BLaER1 (cell line): ENCODE measurements at regions not wholly inside any gene's neighbourhood (a gene's known extent, or its start where the extent isn't known, plus 50 kb on each side); places are given as distances from the start of the nearest gene placed in this dataset.

Experiments used
- H3K27ac ChIP-seq: shearing (Covaris generic); formaldehyde crosslinking; 2 replicates; pipeline ENCODE4 v1.8.1; 2022
- H3K27me3 ChIP-seq: shearing (Covaris generic); formaldehyde crosslinking; 2 replicates; pipeline ENCODE4 v1.8.1; 2022
- H3K36me3 ChIP-seq: shearing (Covaris generic); formaldehyde crosslinking; 2 replicates; pipeline ENCODE4 v1.8.1; 2022
- H3K4me1 ChIP-seq: shearing (Covaris generic); formaldehyde crosslinking; 2 replicates; pipeline ENCODE4 v1.8.1; 2022
- H3K4me2 ChIP-seq: shearing (Covaris generic); formaldehyde crosslinking; 2 replicates; pipeline ENCODE4 v1.8.1; 2022
- H3K4me3 ChIP-seq: shearing (Covaris generic); formaldehyde crosslinking; 2 replicates; pipeline ENCODE4 v1.8.1; 2022
- H3K9ac ChIP-seq: shearing (Covaris generic); formaldehyde crosslinking; 2 replicates; pipeline ENCODE4 v1.8.1; 2022
- H3K9me3 ChIP-seq: shearing (Covaris generic); formaldehyde crosslinking; 2 replicates; pipeline ENCODE4 v1.8.1; 2022
- H4K20me1 ChIP-seq: shearing (Covaris generic); formaldehyde crosslinking; 2 replicates; pipeline ENCODE4 v1.8.1; 2022
- Cebpa-rat ChIP-seq: shearing (Covaris generic); IDR thresholded peaks from 2 replicates; pipeline ENCODE4 v1.8.1; 2022

DNA sequence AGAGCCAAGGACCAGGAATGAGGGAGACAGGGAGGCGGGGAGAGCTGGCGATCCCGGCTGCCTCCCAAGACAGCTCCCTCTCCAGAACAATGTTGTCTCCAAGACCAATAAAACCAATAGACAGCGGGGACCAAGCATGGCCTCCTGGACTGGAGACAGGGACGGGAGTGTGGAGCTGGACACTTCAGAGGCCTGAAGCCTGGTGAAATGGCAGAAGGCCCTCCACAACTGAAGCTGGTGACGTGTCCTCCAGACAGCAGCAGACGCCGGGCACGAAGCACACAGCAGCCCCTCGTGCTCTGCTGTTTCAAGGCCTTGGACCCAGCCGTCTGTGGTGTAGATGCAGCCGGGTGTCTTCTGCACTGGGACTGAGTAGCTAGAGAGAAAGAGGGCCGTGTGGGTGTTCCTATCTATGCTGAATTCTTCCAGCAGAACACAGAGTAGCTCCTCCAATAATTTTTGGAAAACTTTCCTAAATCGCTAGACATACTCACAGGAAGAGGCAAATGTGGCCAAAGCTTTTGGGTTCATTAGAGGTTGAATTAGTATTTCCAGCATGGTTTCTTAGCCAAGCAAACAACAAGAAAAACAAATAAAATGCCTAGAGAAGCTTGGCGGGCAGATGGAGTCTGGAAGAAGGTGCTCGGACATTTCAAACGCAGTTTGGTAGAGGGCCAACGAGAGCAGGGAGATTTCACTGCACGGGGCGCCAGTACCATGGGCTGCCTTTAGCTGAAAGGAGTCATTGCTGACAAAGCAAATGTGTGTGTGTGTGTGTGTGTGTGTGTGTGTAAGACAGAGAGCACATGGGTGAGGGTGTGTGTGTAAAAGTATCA is 570.4 kb downstream of the TCERG1L start:
- TF ChIP-seq Cebpa-rat: no peak
- no peak overlapping the region for H3K9ac ChIP-seq
- no peaks in the 10 kb centered on the region for H3K36me3 ChIP-seq
- no peaks in the 10 kb centered on the region for H3K27me3 ChIP-seq
- H3K4me3 ChIP-seq: no peak overlapping the region
- H3K4me2 ChIP-seq: no peak overlapping the region
- no peaks in the 10 kb centered on the region for H4K20me1 ChIP-seq
- H3K9me3 ChIP-seq: no peaks in the 10 kb centered on the region
- no peak overlapping the region for H3K27ac ChIP-seq
- peaks cover 10% of the 10 kb centered on the region for H3K4me1 ChIP-seq

- no peak overlapping the region for H3K9ac ChIP-seq
- H3K27ac ChIP-seq: no peak overlapping the region
- no peaks in the 10 kb centered on the region for H3K9me3 ChIP-seq
- H4K20me1 ChIP-seq: no peaks in the 10 kb centered on the region
- H3K4me3 ChIP-seq: no peak overlapping the region
- H3K4me1 ChIP-seq: peaks cover 20% of the 10 kb centered on the region
- no peak for TF ChIP-seq Cebpa-rat
- H3K4me2 ChIP-seq: no peak overlapping the region
- H3K27me3 ChIP-seq: no peaks in the 10 kb centered on the region
- H3K36me3 ChIP-seq: no peaks in the 10 kb centered on the region
Measured at GRCh38 chr10:130741901-130742855, 569.3 kb downstream of the TCERG1L start.

DNA sequence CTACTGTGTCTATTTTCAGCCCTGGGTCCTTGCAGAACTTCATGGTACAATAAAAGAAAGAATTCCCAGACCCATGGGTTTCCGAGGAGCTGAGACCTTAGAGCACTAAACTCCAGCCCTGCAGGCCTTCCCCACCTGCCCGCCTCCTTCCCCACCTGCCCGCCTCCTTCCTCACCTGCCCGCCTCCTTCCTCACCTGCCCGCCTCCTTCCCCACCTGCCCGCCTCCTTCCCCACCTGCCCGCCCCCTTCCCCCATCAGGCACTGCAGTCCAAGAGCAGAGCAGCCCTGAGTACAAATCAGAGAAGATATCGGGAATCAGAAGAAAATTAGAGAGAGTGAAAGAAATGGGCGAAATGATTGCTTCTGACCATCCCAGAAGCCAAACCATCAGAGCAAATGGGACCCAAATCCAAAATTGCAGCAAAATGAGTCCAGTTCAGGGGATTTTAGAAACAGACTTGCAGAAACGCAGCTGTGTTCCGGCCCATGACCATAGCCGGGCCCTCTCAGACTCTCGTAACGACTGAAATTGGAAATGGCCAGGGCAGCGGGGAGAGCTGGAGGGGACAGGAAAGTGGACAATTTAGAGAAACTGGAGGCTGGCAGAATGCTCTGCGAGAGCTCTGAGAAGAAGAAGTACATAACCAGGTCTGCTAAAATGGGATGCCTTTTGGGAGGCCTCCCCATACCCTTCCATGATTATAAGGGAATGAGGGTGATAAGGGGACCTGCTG is 568.4 kb downstream of the TCERG1L start:
- Histone ChIP-seq H3K9me3 (no peaks in the 10 kb centered on the region), H3K4me1 (peaks cover 29% of the 10 kb centered on the region), H3K4me2 (no peak overlapping the region), H3K36me3 (no peaks in the 10 kb centered on the region), H3K27ac (no peak overlapping the region), H4K20me1 (no peaks in the 10 kb centered on the region), H3K9ac (no peak overlapping the region), H3K4me3 (no peak overlapping the region), H3K27me3 (no peaks in the 10 kb centered on the region)
- TF ChIP-seq Cebpa-rat: no peak

GRCh38 chr10:130743751-130744271 is 567.7 kb downstream of the TCERG1L start:
- H3K4me2 ChIP-seq: no peak overlapping the region
- H3K9ac ChIP-seq: no peak overlapping the region
- no peak for TF ChIP-seq Cebpa-rat
- no peaks in the 10 kb centered on the region for H3K27me3 ChIP-seq
- H3K4me3 ChIP-seq: no peak overlapping the region
- H4K20me1 ChIP-seq: no peaks in the 10 kb centered on the region
- peaks cover 36% of the 10 kb centered on the region for H3K4me1 ChIP-seq
- no peaks in the 10 kb centered on the region for H3K36me3 ChIP-seq
- no peak overlapping the region for H3K27ac ChIP-seq
- H3K9me3 ChIP-seq: no peaks in the 10 kb centered on the region

GRCh38 chr10:130744631-130745030 is 566.9 kb downstream of the TCERG1L start:
- no peak overlapping the region for H3K9ac ChIP-seq
- H3K9me3 ChIP-seq: no peaks in the 10 kb centered on the region
- H4K20me1 ChIP-seq: no peaks in the 10 kb centered on the region
- H3K4me1 ChIP-seq: peaks cover 36% of the 10 kb centered on the region
- TF ChIP-seq Cebpa-rat: no peak
- no peak overlapping the region for H3K4me2 ChIP-seq
- no peaks in the 10 kb centered on the region for H3K36me3 ChIP-seq
- H3K27me3 ChIP-seq: no peaks in the 10 kb centered on the region
- no peak overlapping the region for H3K4me3 ChIP-seq
- no peak overlapping the region for H3K27ac ChIP-seq

GRCh38 chr10:130745251-130745650 is 566.3 kb downstream of the TCERG1L start:
- H3K4me1 ChIP-seq: peaks cover 36% of the 10 kb centered on the region
- no peaks in the 10 kb centered on the region for H4K20me1 ChIP-seq
- H3K27ac ChIP-seq: no peak overlapping the region
- no peak for TF ChIP-seq Cebpa-rat
- no peak overlapping the region for H3K4me3 ChIP-seq
- H3K9ac ChIP-seq: no peak overlapping the region
- no peaks in the 10 kb centered on the region for H3K9me3 ChIP-seq
- H3K4me2 ChIP-seq: no peak overlapping the region
- no peaks in the 10 kb centered on the region for H3K27me3 ChIP-seq
- no peaks in the 10 kb centered on the region for H3K36me3 ChIP-seq

GRCh38 chr10:130745821-130746220 is 565.7 kb downstream of the TCERG1L start:
- Histone ChIP-seq H3K4me2 (peak overlapping the region; percentile 74), H3K9me3 (no peaks in the 10 kb centered on the region), H4K20me1 (no peaks in the 10 kb centered on the region), H3K27ac (peak overlapping the region; percentile 3; the same call in 1 of the 2 replicates), H3K9ac (no peak overlapping the region), H3K36me3 (no peaks in the 10 kb centered on the region), H3K4me1 (peaks cover 36% of the 10 kb centered on the region), H3K4me3 (no peak overlapping the region), H3K27me3 (no peaks in the 10 kb centered on the region)
- TF ChIP-seq Cebpa-rat: no peak

DNA sequence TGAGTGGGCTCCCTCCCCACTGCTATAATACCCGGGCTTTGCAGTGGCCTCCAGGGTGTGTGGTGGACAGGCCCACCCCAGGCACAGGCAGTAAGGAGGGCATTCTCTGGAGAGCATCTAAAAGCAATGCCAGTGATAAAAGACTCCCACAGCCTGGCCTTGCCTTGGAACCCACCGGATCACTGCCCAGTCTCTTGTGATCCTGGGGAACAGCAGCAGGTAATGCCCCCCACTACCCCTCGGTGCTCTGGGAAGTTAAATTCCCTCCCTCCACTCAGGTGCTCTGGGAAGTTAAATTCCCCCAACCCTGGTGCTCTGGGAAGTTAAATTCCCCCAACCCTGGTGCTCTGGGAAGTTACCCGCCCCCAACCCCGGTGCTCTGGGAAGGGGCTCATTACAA is 565.2 kb downstream of the TCERG1L start:
- peaks cover 36% of the 10 kb centered on the region for H3K4me1 ChIP-seq
- TF ChIP-seq Cebpa-rat: no peak
- H3K27me3 ChIP-seq: no peaks in the 10 kb centered on the region

GRCh38 chr10:130747356-130747755 is 564.2 kb downstream of the TCERG1L start:
- Histone ChIP-seq H4K20me1 (no peaks in the 10 kb centered on the region), H3K4me3 (no peak overlapping the region), H3K9ac (no peak overlapping the region), H3K27me3 (no peaks in the 10 kb centered on the region), H3K4me2 (peak overlapping the region; percentile 74), H3K4me1 (peaks cover 36% of the 10 kb centered on the region), H3K27ac (peak overlapping the region; percentile 3; the same call in 1 of the 2 replicates), H3K36me3 (no peaks in the 10 kb centered on the region), H3K9me3 (no peaks in the 10 kb centered on the region)
- no peak for TF ChIP-seq Cebpa-rat

More for the DNA sequence above, 565.2 kb downstream of the TCERG1L start:
- peak overlapping the region; percentile 3 for H3K27ac ChIP-seq
- peak overlapping the region; percentile 74 for H3K4me2 ChIP-seq
- no peaks in the 10 kb centered on the region for H3K9me3 ChIP-seq
- H3K4me3 ChIP-seq: no peak overlapping the region
- H4K20me1 ChIP-seq: no peaks in the 10 kb centered on the region
- no peak overlapping the region for H3K9ac ChIP-seq
- no peaks in the 10 kb centered on the region for H3K36me3 ChIP-seq
